ENCODE measurements at regions not wholly inside any gene's neighbourhood (a gene's known extent, or its start where the extent isn't known, plus 50 kb on each side); places are given as distances from the start of the nearest gene placed in this dataset.

GRCh38 chr10:108877095-108877561 lies 1046.2 kb downstream of the XPNPEP1 start:
- DNase-seq (ENCODE audit: extremely low spot score), result no peak
- 16% methylated on average over 5 of the region's 5 CpGs for WGBS
- Histone ChIP-seq H3K27ac (ENCODE audit: low read depth) (no peak overlapping the region), H3K4me1 (ENCODE audit: insufficient read depth) (no peaks in the 10 kb centered on the region), H3K4me3 (ENCODE audit: low read depth, low read length) (no peak overlapping the region), H3K36me3 (ENCODE audit: insufficient read depth) (no peaks in the 10 kb centered on the region)

- no peak for DNase-seq (ENCODE audit: extremely low spot score)
- Histone ChIP-seq H3K4me1 (ENCODE audit: insufficient read depth) (no peaks in the 10 kb centered on the region), H3K27ac (ENCODE audit: low read depth) (no peak overlapping the region), H3K4me3 (ENCODE audit: low read depth, low read length) (no peak overlapping the region), H3K36me3 (ENCODE audit: insufficient read depth) (no peaks in the 10 kb centered on the region)
- 78% methylated on average over 2 of the region's 2 CpGs for WGBS
Observed at GRCh38 chr10:108872854-108873253, 1050.5 kb downstream of the XPNPEP1 start.

DNA sequence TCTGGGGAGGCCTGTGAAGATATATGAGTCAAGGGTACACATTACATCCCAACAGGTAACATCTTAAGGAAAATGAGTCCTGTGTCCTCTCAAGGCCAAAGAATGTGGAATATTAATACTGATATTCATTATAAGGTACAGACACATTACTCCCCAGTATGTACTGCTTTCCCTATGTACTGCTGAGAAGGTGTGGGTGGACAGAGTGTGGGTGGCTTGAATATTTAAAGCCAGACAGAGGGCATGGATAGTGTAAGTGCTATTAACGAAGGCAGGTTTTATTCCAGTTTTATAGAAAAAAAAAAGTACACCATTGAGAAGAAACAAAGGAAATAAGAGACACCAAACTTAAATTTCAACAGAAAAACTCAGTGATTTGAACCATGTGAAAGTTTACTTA lies 1054.4 kb downstream of the XPNPEP1 start:
- no peak overlapping the region for H3K4me3 ChIP-seq (ENCODE audit: low read depth, low read length)
- H3K36me3 ChIP-seq (ENCODE audit: insufficient read depth), result no peaks in the 10 kb centered on the region
- H3K4me1 ChIP-seq (ENCODE audit: insufficient read depth), result no peaks in the 10 kb centered on the region
- 75% methylated on average over 1 of the region's 1 CpG for whole genome bisulfite sequencing
- H3K27ac ChIP-seq (ENCODE audit: low read depth), result no peak overlapping the region
- no peak for DNase-seq (ENCODE audit: extremely low spot score)

DNA sequence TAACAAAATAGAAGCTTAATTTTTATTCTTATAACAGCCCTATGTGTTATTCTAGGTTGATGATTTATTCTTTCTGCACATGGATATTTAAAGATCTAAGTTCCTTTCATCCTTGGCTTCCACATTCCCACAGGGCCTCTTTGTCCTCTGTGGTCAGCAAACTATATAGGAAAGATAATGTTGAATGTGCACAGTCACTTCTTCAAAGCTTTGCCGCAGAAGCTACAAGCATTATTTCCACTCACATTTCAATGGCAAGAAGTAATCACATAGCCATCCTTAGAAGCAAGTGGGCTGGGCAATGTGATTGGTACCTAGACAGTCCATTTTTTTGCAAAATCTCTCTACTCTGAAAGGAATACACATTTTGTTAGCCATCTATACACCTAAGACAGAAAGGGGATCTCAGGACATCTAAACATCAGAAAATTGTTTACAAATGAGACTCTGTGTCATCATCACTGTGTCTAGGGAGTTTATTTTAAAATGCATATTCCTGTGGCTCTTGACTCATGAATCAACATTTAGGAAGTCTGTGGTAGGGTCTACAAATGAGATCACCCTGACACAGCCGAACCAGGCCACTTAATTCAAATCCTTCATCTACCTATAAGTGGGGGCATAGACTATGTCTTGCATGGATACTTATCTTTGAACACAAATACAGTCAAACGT lies 1060.5 kb downstream of the XPNPEP1 start:
- DNase-seq (ENCODE audit: extremely low spot score), result no peak
- H3K4me3 ChIP-seq (ENCODE audit: low read depth, low read length), result no peak overlapping the region
- no peaks in the 10 kb centered on the region for H3K36me3 ChIP-seq (ENCODE audit: insufficient read depth)
- WGBS, result 74% methylated on average over 3 of the region's 3 CpGs
- no peak overlapping the region for H3K27ac ChIP-seq (ENCODE audit: low read depth)
- H3K4me1 ChIP-seq (ENCODE audit: insufficient read depth), result no peaks in the 10 kb centered on the region

GRCh38 chr10:108861181-108861754 lies 1062.0 kb downstream of the XPNPEP1 start:
- Histone ChIP-seq H3K4me3 (ENCODE audit: low read depth, low read length) (no peak overlapping the region), H3K4me1 (ENCODE audit: insufficient read depth) (no peaks in the 10 kb centered on the region), H3K27ac (ENCODE audit: low read depth) (no peak overlapping the region), H3K36me3 (ENCODE audit: insufficient read depth) (no peaks in the 10 kb centered on the region)
- 89% methylated on average over 5 of the region's 5 CpGs for WGBS
- DNase-seq (ENCODE audit: extremely low spot score), result no peak

GRCh38 chr10:108852211-108852610 lies 1071.1 kb downstream of the XPNPEP1 start:
- no peak for DNase-seq (ENCODE audit: extremely low spot score)
- no peak overlapping the region for H3K27ac ChIP-seq (ENCODE audit: low read depth)
- H3K4me1 ChIP-seq (ENCODE audit: insufficient read depth), result no peaks in the 10 kb centered on the region
- no peak overlapping the region for H3K4me3 ChIP-seq (ENCODE audit: low read depth, low read length)
- 91% methylated on average over 4 of the region's 4 CpGs for WGBS
- no peaks in the 10 kb centered on the region for H3K36me3 ChIP-seq (ENCODE audit: insufficient read depth)

DNA sequence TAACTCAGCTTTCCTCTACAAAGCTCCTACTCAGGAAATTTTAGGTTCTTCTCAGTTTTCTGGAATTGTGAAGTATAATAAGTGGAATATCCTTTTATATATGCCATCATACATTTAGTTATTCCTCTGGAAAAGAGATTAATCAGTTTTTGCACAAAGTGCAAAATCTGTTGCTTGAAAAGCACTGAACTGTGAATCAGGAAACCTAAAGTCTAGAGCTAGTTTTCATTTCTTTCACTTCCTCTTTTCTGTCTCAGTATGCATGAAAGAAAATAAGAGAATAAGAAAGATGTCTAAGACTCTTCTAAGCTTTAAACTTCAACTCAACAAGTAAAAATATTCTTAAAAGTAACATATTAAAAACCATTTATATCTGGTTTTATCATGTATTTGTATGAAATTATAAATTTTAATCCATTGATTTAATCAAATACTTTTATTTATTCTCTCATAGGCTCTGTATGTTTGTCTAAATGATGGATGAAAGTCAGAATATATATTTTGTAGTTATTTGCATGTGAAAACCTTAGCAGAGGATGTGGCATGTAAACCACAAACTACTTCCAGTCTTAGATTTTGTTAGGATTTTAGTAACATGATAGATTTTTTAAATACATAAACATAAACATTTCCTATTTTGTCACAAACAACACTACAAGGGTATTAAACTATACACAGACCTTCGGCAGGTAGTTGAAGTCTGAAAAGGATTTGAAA lies 1073.0 kb downstream of the XPNPEP1 start:
- WGBS, result 91% methylated on average over 1 of the region's 1 CpG
- H3K4me1 ChIP-seq (ENCODE audit: insufficient read depth), result no peaks in the 10 kb centered on the region
- no peak overlapping the region for H3K27ac ChIP-seq (ENCODE audit: low read depth)
- no peak for DNase-seq (ENCODE audit: extremely low spot score)
- H3K36me3 ChIP-seq (ENCODE audit: insufficient read depth), result no peaks in the 10 kb centered on the region
- no peak overlapping the region for H3K4me3 ChIP-seq (ENCODE audit: low read depth, low read length)

DNA sequence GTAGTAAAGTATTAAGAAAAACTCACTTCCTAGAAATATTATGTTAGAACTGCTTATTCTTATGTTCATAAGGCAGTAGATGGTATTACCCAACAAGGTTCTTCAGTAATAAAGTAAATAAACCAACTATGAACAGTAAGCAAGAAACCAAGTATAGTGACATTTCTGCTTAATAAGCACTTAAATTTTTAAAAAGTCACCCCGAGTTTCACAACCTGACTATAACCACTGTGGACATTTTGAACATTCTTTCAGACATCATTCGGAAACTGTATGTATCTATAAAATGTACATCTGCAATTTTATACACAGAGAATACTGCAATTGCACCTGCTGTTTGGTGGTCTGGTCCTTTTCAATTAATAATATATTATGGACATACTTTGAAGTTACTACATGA lies 1073.6 kb downstream of the XPNPEP1 start:
- H3K36me3 ChIP-seq (ENCODE audit: insufficient read depth), result no peaks in the 10 kb centered on the region
- H3K27ac ChIP-seq (ENCODE audit: low read depth), result no peak overlapping the region
- no peak for DNase-seq (ENCODE audit: extremely low spot score)
- WGBS, result 82% methylated on average over 2 of the region's 2 CpGs
- H3K4me3 ChIP-seq (ENCODE audit: low read depth, low read length), result no peak overlapping the region
- H3K4me1 ChIP-seq (ENCODE audit: insufficient read depth), result no peaks in the 10 kb centered on the region

DNA sequence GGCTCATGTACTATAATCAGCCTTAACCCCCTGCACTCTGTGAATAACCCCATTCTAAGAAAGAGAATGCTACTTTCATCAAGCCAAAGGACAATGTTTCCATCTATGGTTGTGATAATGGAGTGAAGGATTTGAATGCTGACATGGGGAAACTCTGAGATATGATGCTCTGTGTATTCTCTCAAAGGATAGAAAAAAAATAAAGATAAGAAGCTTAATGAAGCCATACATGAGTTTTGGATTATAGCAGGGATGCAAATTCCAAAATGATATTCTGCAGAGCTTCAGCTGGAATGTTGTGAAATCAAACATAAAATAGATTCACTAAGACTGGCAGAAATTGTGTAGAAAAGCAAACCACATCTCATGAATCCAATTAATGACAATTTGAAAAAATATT lies 1074.1 kb downstream of the XPNPEP1 start:
- Histone ChIP-seq H3K4me3 (ENCODE audit: low read depth, low read length) (no peak overlapping the region), H3K4me1 (ENCODE audit: insufficient read depth) (no peaks in the 10 kb centered on the region), H3K36me3 (ENCODE audit: insufficient read depth) (no peaks in the 10 kb centered on the region), H3K27ac (ENCODE audit: low read depth) (no peak overlapping the region)
- DNase-seq (ENCODE audit: extremely low spot score), result no peak

DNA sequence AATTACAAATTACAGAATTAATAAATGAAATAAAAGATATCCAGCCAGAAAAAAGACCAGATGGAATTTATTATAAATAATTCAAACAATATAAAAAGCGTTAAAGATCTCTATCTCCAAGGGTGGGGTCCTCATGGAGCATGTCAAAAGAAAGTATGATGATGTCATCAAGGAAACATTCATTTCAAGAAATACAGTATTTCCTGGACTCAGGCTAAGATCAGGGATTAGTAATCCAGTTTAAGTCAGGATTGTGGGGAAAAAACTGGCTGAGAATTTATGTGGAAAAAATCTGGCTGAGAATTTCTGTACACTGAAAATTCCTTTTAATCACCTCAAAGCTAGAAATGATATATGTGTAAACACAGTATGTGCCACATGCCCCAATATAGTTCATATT lies 1075.3 kb downstream of the XPNPEP1 start:
- Histone ChIP-seq H3K27ac (ENCODE audit: low read depth) (no peak overlapping the region), H3K4me3 (ENCODE audit: low read depth, low read length) (no peak overlapping the region), H3K4me1 (ENCODE audit: insufficient read depth) (no peaks in the 10 kb centered on the region), H3K36me3 (ENCODE audit: insufficient read depth) (no peaks in the 10 kb centered on the region)
- 46% methylated on average over 1 of the region's 1 CpG for WGBS
- no peak for DNase-seq (ENCODE audit: extremely low spot score)

- 63% methylated on average over 3 of the region's 3 CpGs for WGBS
- Histone ChIP-seq H3K27ac (ENCODE audit: low read depth) (no peak overlapping the region), H3K4me3 (ENCODE audit: low read depth, low read length) (no peak overlapping the region), H3K4me1 (ENCODE audit: insufficient read depth) (no peaks in the 10 kb centered on the region), H3K36me3 (ENCODE audit: insufficient read depth) (no peaks in the 10 kb centered on the region)
- DNase-seq (ENCODE audit: extremely low spot score), result no peak
Observed at GRCh38 chr10:108840944-108841343, 1082.4 kb downstream of the XPNPEP1 start.

DNA sequence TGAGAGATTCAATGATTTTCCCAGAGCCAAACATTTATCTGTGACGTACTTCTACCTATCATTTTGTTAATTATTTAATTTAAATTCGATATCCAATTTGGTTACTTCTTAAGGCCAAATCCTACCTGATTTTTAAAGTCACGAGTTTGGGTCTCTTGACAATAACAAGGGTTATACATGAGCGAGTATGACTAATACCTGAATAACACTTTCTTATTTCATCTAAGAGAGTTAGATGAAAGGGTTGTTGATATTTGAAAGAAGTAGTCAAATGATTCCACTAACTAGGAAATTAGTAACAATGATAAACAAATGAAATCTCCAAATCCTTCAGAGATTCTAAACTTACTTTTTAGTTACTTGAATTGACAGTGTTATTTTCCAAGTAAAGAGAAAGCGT lies 1086.9 kb downstream of the XPNPEP1 start:
- 90% methylated on average over 5 of the region's 5 CpGs for WGBS
- H3K4me3 ChIP-seq (ENCODE audit: low read depth, low read length), result no peak overlapping the region
- H3K4me1 ChIP-seq (ENCODE audit: insufficient read depth), result no peaks in the 10 kb centered on the region
- DNase-seq (ENCODE audit: extremely low spot score), result no peak
- no peaks in the 10 kb centered on the region for H3K36me3 ChIP-seq (ENCODE audit: insufficient read depth)
- no peak overlapping the region for H3K27ac ChIP-seq (ENCODE audit: low read depth)

DNA sequence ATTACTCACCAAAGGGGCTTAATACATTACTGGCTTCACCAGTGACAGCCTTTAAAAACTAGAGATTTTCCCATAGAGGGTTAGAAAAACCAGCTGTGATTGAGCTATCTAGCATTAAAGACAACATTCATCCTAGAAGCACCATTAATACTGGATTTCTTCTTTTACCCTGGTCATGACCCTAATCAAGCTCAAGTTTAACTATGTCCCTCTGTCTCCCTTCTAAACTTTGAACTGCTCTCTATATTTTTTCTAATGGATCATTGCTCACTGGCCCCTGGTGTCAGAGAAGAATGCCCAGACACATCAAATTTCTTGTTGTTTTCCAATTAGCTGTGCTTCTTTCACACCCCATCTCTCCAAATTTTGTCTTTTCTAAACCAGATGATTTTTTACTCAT lies 1101.3 kb downstream of the XPNPEP1 start:
- no peaks in the 10 kb centered on the region for H3K4me1 ChIP-seq (ENCODE audit: insufficient read depth)
- no peaks in the 10 kb centered on the region for H3K36me3 ChIP-seq (ENCODE audit: insufficient read depth)
- H3K27ac ChIP-seq (ENCODE audit: low read depth), result no peak overlapping the region
- H3K4me3 ChIP-seq (ENCODE audit: low read depth, low read length), result no peak overlapping the region
- no peak for DNase-seq (ENCODE audit: extremely low spot score)

GRCh38 chr10:108819302-108819701 lies 1104.0 kb downstream of the XPNPEP1 start:
- WGBS, result 92% methylated on average over 1 of the region's 1 CpG
- Histone ChIP-seq H3K4me1 (ENCODE audit: insufficient read depth) (no peaks in the 10 kb centered on the region), H3K27ac (ENCODE audit: low read depth) (no peak overlapping the region), H3K36me3 (ENCODE audit: insufficient read depth) (no peaks in the 10 kb centered on the region), H3K4me3 (ENCODE audit: low read depth, low read length) (no peak overlapping the region)
- DNase-seq (ENCODE audit: extremely low spot score), result no peak

All from urinary bladder (tissue), 3 donors.